GM23248 (cell line): ENCODE measurements at regions not wholly inside any gene's neighbourhood (a gene's known extent, or its start where the extent isn't known, plus 50 kb on each side); places are given as distances from the start of the nearest gene placed in this dataset.
A peak's percentile ranks its signal among the peaks of the same experiment; 100 is the strongest.
"Not testable (repeated sequence)": the region's sequence is repeated elsewhere in the genome, so short reads cannot be mapped to it uniquely, and the experiment has no call there.

Source experiments
- DNase-seq: peaks from one replicate; pipeline ENCODE4 v3.0.0-alpha.2; 2015
- H2AFZ ChIP-seq: fragments of 200-600 bp; sonication (generic); 2 replicates; pipeline ENCODE4 v1.6.1; 2016; ENCODE audit warnings: antibody characterized with exemption
- H3F3A ChIP-seq: fragments of 200-600 bp; sonication (generic); 2 replicates; pipeline ENCODE4 v1.6.1; 2016; ENCODE audit warnings: mild to moderate bottlenecking, antibody characterized with exemption, mixed run types; ENCODE audit not compliant: insufficient read depth
- H3K27ac ChIP-seq: fragments of 200-600 bp; sonication (generic); 2 replicates; pipeline ENCODE4 v1.5.1; 2016; ENCODE audit warnings: mild to moderate bottlenecking
- H3K27me3 ChIP-seq: fragments of 200-600 bp; sonication (generic); replicated peaks from 2 replicates; pipeline ENCODE4 v1.6.1; 2016; ENCODE audit warnings: mild to moderate bottlenecking; ENCODE audit not compliant: insufficient read depth
- H3K36me3 ChIP-seq: fragments of 200-600 bp; sonication (generic); 2 replicates; pipeline ENCODE4 v1.6.1; 2016; ENCODE audit warnings: low read depth, mild to moderate bottlenecking
- H3K4me1 ChIP-seq: fragments of 200-600 bp; sonication (generic); 2 replicates; pipeline ENCODE4 v1.6.1; 2016; ENCODE audit warnings: mild to moderate bottlenecking; ENCODE audit not compliant: insufficient read depth
- H3K4me2 ChIP-seq: fragments of 200-600 bp; sonication (generic); one replicate; pipeline ENCODE4 v1.6.1; 2016; ENCODE audit warnings: mild to moderate bottlenecking; ENCODE audit not compliant: unreplicated experiment
- H3K4me3 ChIP-seq: fragments of 200-600 bp; sonication (generic); 2 replicates; pipeline ENCODE4 v1.5.1; 2016; ENCODE audit warnings: mild to moderate bottlenecking
- H3K79me2 ChIP-seq: fragments of 200-600 bp; sonication (generic); 2 replicates; pipeline ENCODE4 v1.6.1; 2016; ENCODE audit warnings: mild to moderate bottlenecking; ENCODE audit not compliant: insufficient read depth
- H3K9ac ChIP-seq: fragments of 200-600 bp; sonication (generic); 2 replicates; pipeline ENCODE4 v1.6.1; 2016; ENCODE audit warnings: mild to moderate bottlenecking
- H3K9me2 ChIP-seq: fragments of 200-600 bp; sonication (generic); 2 replicates; pipeline ENCODE4 v1.6.1; 2016; ENCODE audit warnings: mixed run types, mild to moderate bottlenecking, moderate library complexity; ENCODE audit not compliant: insufficient read depth
- H3K9me3 ChIP-seq: fragments of 200-600 bp; sonication (generic); one replicate; pipeline ENCODE4 v1.6.1; 2017; ENCODE audit warnings: low read depth
- H4K20me1 ChIP-seq: fragments of 200-600 bp; sonication (generic); 2 replicates; pipeline ENCODE4 v1.6.0; 2016; ENCODE audit not compliant: insufficient read depth
- EZH2 ChIP-seq: fragments of 200-600 bp; sonication (generic); IDR thresholded peaks from 2 replicates; pipeline ENCODE4 v1.6.1; 2018; ENCODE audit warnings: antibody characterized with exemption, mild to moderate bottlenecking; ENCODE audit not compliant: insufficient read depth, poor library complexity, severe bottlenecking
- EZH2phosphoT487 ChIP-seq: fragments of 200-600 bp; sonication (generic); IDR thresholded peaks from 2 replicates; pipeline ENCODE4 v1.6.1; 2018; ENCODE audit warnings: antibody characterized with exemption, moderate library complexity, mild to moderate bottlenecking, low read depth; ENCODE audit not compliant: insufficient read depth
- WGBS, 2 experiments: methylation state at CpG; one replicate each; pipeline ENCODE4 v1.1.6; 2015 to 2017; ENCODE audit warnings: low lambda C conversion rate in 2 of 2, low coverage in 1 of 2; ENCODE audit errors: missing lambda C conversion rate in 2 of 2; 5-methylcytosine and 5-hydroxymethylcytosine counted together
- in situ Hi-C: fragments of 300-500 bp; cut with MboI; formaldehyde crosslinking; loops from 2 replicates; pipeline ENCODE4 v1.15.0; 2020

GRCh38 chr6:16821834-16822264 lies 60.6 kb upstream of the ATXN1 start:
- H3K9me3 ChIP-seq: no peaks in the 10 kb centered on the region
- no peak overlapping the region for H3K4me3 ChIP-seq
- no peaks in the 10 kb centered on the region for H3K79me2 ChIP-seq
- no peaks in the 10 kb centered on the region for H3K4me1 ChIP-seq
- H3K36me3 ChIP-seq: no peaks in the 10 kb centered on the region
- 82 to 85% methylated on average over 5 of the region's 5 CpGs for WGBS, 2 experiments
- no peaks in the 10 kb centered on the region for H3K27me3 ChIP-seq
- H3F3A ChIP-seq: no peaks in the 10 kb centered on the region; the same call in 1 of the 2 replicates
- H3K4me2 ChIP-seq: no peak overlapping the region
- no peak for DNase-seq
- H4K20me1 ChIP-seq: no peaks in the 10 kb centered on the region
- H3K27ac ChIP-seq: no peak overlapping the region
- in situ Hi-C loops: no loop called here
- no peak overlapping the region for H2AFZ ChIP-seq
- no peaks in the 10 kb centered on the region for H3K9me2 ChIP-seq
- no peak overlapping the region for H3K9ac ChIP-seq
- TF ChIP-seq EZH2phosphoT487: no peak
- TF ChIP-seq EZH2: no peak

- H3F3A ChIP-seq, DNase-seq, H3K4me2 ChIP-seq, H3K27ac ChIP-seq, H2AFZ ChIP-seq, H3K9me2 ChIP-seq, H3K27me3 ChIP-seq, H3K4me3 ChIP-seq, in situ Hi-C loops, H3K79me2 ChIP-seq, H3K4me1 ChIP-seq, H3K36me3 ChIP-seq, H3K9me3 ChIP-seq, H3K9ac ChIP-seq, H4K20me1 ChIP-seq: not testable (repeated sequence)
- WGBS, 2 experiments: 84 to 98% methylated on average over 3 of the region's 3 CpGs
Measured at GRCh38 chr6:16820262-16820661, 59.0 kb upstream of the ATXN1 start.

DNA sequence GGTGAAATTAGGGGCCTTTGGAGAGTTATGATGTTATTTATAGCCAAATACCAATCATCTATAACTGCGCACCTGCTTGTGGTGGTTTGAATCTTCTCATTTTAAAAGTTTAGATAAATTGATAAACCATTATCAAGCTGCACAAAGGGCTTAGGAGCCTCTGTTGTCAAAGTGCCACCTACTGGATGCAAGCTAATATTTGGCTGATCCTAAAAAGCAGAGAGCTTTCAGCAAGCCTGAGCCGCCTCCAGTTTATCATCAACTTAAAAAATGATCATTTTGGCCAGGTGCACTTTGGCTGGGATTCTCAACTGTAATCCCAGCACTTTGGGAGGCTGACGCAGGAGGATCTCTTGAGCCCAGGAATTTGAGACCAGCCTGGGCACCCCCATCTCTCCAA lies 58.5 kb upstream of the ATXN1 start:
- in situ Hi-C loops: no loop called here
- Histone ChIP-seq H3K27me3 (no peaks in the 10 kb centered on the region), H2AFZ (no peak overlapping the region), H3K9me2 (no peaks in the 10 kb centered on the region), H3F3A (no peaks in the 10 kb centered on the region; the same call in 1 of the 2 replicates), H4K20me1 (no peaks in the 10 kb centered on the region), H3K79me2 (no peaks in the 10 kb centered on the region), H3K4me3 (no peak overlapping the region), H3K9me3 (no peaks in the 10 kb centered on the region), H3K9ac (no peak overlapping the region), H3K4me2 (no peak overlapping the region), H3K36me3 (no peaks in the 10 kb centered on the region), H3K4me1 (no peaks in the 10 kb centered on the region), H3K27ac (no peak overlapping the region)
- WGBS, 2 experiments: 95% methylated on average over 3 of the region's 3 CpGs
- peak; percentile 34 for DNase-seq
- TF ChIP-seq EZH2 (no peak), EZH2phosphoT487 (no peak)

- Histone ChIP-seq H3F3A (no peaks in the 10 kb centered on the region; the same call in 1 of the 2 replicates), H4K20me1 (no peaks in the 10 kb centered on the region), H3K4me2 (no peak overlapping the region), H2AFZ (no peak overlapping the region), H3K9me3 (no peaks in the 10 kb centered on the region), H3K4me3 (no peak overlapping the region), H3K79me2 (no peaks in the 10 kb centered on the region), H3K9me2 (no peaks in the 10 kb centered on the region), H3K27ac (no peak overlapping the region), H3K4me1 (no peaks in the 10 kb centered on the region), H3K27me3 (no peaks in the 10 kb centered on the region), H3K36me3 (no peaks in the 10 kb centered on the region), H3K9ac (no peak overlapping the region)
- WGBS, 2 experiments: 35 to 39% methylated on average over 5 of the region's 5 CpGs
- TF ChIP-seq EZH2 (no peak), EZH2phosphoT487 (no peak)
- in situ Hi-C loops: no loop called here
- DNase-seq: no peak
Measured at GRCh38 chr6:16818992-16819626, 57.8 kb upstream of the ATXN1 start.

- H3K4me3 ChIP-seq: no peak overlapping the region
- DNase-seq: no peak
- H3K4me2 ChIP-seq: no peak overlapping the region
- no peaks in the 10 kb centered on the region for H3K9me3 ChIP-seq
- H3K4me1 ChIP-seq: no peaks in the 10 kb centered on the region
- no peaks in the 10 kb centered on the region for H4K20me1 ChIP-seq
- no peak overlapping the region for H3K27ac ChIP-seq
- no peak for TF ChIP-seq EZH2
- no peak for TF ChIP-seq EZH2phosphoT487
- 80% methylated on average over 3 of the region's 3 CpGs for WGBS, 2 experiments
- no peaks in the 10 kb centered on the region for H3K79me2 ChIP-seq
- H3K27me3 ChIP-seq: no peaks in the 10 kb centered on the region
- in situ Hi-C loops: no loop called here
- H2AFZ ChIP-seq: no peak overlapping the region
- H3K9ac ChIP-seq: no peak overlapping the region
- no peaks in the 10 kb centered on the region for H3K36me3 ChIP-seq
- no peaks in the 10 kb centered on the region; the same call in 1 of the 2 replicates for H3F3A ChIP-seq
- no peaks in the 10 kb centered on the region for H3K9me2 ChIP-seq
Measured at GRCh38 chr6:16817594-16817993, 56.3 kb upstream of the ATXN1 start.
